ENCODE measurements at regions not wholly inside any gene's neighbourhood (a gene's known extent, or its start where the extent isn't known, plus 50 kb on each side); places are given as distances from the start of the nearest gene placed in this dataset.

DNA sequence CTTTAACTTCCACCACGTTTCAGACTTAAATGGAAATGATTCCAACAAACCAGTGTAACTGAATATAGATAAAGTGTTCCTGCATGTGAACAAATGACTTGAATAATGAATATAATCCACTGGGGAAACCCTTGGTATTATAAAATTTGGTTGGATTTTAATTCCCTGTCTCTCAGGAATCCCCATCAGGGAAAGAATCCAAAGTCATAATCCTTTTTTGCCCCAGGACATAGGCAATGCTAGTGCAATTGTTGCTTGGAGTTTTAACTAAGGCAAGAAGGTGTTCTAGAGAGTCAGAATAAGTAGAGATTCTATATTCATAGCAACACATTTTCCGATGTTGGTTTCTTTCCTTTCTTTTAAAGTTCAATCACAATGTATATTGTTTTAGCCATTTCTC lies 1169.4 kb downstream of the GALC start:
- H3K27me3 Mint-ChIP-seq, result no peaks in the 10 kb centered on the region
- H3K36me3 Mint-ChIP-seq, result no peaks in the 10 kb centered on the region
- no peak overlapping the region for H3K4me3 Mint-ChIP-seq
- no peak overlapping the region for H3K27ac Mint-ChIP-seq
- H3K4me1 Mint-ChIP-seq, result no peaks in the 10 kb centered on the region
- H3K9me3 Mint-ChIP-seq, result peaks cover 5 to 10% (median 7%) of the 10 kb centered on the region in 3 donors

DNA sequence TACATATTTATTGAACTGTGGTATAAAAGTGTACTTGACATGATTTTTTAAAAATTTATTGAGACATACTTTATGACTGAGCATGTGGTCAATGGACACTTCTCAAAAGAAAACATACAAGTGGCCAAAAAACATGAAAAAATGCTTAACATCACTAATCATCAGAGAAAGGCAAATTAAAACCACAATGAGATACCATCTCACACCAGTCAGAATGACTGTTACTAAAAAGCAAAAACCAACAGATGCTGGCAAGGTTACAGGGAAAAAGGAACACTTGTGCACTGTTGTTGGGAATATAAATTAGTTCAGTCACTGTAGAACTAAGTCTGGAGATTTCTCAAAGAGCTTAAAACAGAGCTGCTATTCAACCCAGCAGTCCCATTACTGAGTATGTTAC lies 1177.6 kb downstream of the GALC start:
- H3K4me3 Mint-ChIP-seq, result no peak overlapping the region
- no peaks in the 10 kb centered on the region for H3K4me1 Mint-ChIP-seq
- no peaks in the 10 kb centered on the region for H3K27me3 Mint-ChIP-seq
- no peak overlapping the region for H3K27ac Mint-ChIP-seq
- H3K9me3 Mint-ChIP-seq, result peaks cover 6 to 14% (median 8%) of the 10 kb centered on the region in 3 donors
- no peaks in the 10 kb centered on the region for H3K36me3 Mint-ChIP-seq

DNA sequence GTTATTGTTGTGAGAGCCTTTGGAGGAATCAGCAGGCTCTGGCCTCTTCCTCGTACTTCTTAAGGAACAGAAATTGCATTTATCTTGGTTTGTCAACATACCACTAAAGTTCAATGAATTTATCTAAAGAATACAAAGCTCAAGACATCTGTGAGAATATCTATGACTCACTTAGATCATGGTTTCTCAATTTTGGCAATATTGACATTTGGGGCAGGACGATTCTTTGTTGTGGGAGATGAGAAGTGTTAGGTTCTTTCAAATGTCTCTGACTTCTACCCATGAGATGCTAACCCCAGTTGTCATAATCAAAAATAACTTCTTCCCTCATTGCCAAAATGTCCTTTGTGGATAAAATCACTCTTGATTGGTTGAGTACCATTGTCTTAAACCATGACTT lies 1190.3 kb downstream of the GALC start:
- Mint-ChIP-seq H3K4me3 (no peak overlapping the region), H3K27me3 (no peaks in the 10 kb centered on the region), H3K36me3 (no peaks in the 10 kb centered on the region), H3K27ac (no peak overlapping the region), H3K4me1 (no peaks in the 10 kb centered on the region), H3K9me3 (peaks cover 0 to 5% (median 4%) of the 10 kb centered on the region in 3 donors)

DNA sequence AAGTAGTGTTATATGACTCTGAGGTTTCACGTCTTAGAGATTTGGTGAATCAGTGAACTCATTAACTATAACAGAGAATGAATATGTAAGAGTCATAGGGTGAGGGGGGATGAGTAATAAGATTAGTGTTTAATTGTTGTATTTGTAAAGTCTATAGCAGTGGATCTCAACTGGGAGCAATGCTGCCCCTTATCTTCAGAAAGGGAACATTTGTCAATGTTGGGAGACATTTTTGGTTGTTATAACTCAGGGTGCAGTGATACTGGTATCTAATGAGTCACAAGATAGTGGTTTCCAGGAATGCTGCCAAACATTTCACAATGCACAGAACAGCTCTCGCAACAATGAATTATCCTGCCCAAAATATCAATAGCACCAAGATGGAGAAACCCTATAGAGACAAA lies 1193.7 kb downstream of the GALC start:
- Mint-ChIP-seq H3K36me3 (no peaks in the 10 kb centered on the region), H3K9me3 (peaks cover under 1 to 5% (median 2%) of the 10 kb centered on the region in 3 donors), H3K27ac (no peak overlapping the region), H3K27me3 (no peaks in the 10 kb centered on the region), H3K4me3 (no peak overlapping the region), H3K4me1 (no peaks in the 10 kb centered on the region)

DNA sequence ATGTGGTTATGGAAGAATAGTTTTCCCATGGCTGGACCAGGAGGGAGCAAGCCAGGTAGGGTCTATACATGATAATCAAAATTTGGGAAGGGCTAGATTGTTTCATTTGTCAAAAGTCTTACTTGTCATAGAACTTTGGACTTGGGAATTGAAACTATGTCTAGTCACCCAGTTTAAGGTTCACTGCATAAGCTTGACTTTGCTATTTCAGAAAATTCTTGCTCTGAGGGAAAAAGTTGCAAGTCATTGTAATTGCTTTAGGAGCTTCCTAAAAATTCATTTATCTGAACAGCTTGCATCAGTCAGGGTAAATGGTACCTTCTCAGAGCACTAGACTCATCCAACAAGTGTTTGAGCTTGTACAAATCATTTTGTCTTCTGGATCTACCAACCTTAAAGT lies 1194.7 kb downstream of the GALC start:
- H3K27me3 Mint-ChIP-seq, result no peaks in the 10 kb centered on the region
- H3K9me3 Mint-ChIP-seq, result peaks cover 0 to 5% (median 2%) of the 10 kb centered on the region in 3 donors
- H3K4me3 Mint-ChIP-seq, result no peak overlapping the region
- H3K36me3 Mint-ChIP-seq, result no peaks in the 10 kb centered on the region
- H3K27ac Mint-ChIP-seq, result no peak overlapping the region
- H3K4me1 Mint-ChIP-seq, result no peaks in the 10 kb centered on the region

DNA sequence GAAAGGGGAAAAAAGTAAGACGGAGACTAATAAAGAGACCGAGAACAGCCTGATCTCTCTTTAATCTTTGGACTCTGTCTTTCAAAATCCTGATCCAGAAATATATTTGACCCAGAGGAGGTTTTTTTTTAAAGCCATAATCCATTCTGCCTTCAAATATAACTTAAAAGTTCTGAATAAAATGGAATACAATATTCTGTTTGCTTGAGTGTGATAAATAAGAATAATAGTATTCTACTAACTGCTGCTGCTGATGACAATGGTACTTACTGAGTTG lies 1196.0 kb downstream of the GALC start:
- no peak overlapping the region for H3K4me3 Mint-ChIP-seq
- H3K4me1 Mint-ChIP-seq, result no peaks in the 10 kb centered on the region
- peaks cover 0 to 8% (median 2%) of the 10 kb centered on the region in 3 donors for H3K9me3 Mint-ChIP-seq
- no peak overlapping the region for H3K27ac Mint-ChIP-seq
- H3K36me3 Mint-ChIP-seq, result no peaks in the 10 kb centered on the region
- no peaks in the 10 kb centered on the region for H3K27me3 Mint-ChIP-seq

DNA sequence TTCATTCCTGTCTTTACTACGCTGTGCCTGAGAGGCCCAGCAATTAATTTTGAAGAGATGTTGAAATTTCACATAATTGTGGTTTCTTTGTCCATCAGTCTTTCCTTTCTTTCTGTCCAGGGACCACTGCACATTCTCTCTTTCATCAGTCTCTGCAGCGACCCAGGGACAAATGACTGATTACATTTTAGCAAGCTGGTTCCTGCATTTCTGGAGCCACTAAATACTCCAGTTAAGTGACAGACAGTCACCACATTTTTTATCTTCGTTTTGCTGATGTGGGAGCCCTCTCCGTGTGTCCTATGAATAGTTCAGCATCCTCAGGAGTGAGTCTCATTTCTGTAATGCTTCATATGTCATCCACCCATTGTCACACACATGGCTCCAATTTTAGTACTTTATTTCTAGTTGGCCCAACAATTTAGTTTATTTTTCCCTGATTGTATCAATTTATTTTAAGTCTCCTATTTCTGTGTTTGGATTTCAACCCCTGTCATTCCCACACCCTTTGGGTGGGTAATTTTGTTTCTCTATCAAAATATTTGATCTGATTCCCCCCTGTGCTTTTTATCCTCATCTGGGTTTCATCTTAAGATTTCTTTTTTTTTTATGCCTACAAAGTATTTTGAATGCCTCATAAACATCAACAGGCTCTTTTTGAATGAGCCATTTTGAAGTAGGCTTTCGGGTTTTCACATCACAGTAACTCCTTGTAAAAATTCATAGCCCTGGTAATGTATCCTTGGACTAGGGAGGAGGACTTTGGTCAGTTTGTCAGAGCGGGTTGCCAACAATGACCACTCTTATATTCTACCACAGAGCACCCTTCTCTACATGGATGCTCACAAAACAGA lies 1196.5 kb downstream of the GALC start:
- Mint-ChIP-seq H3K4me1 (no peaks in the 10 kb centered on the region), H3K27me3 (no peaks in the 10 kb centered on the region)

DNA sequence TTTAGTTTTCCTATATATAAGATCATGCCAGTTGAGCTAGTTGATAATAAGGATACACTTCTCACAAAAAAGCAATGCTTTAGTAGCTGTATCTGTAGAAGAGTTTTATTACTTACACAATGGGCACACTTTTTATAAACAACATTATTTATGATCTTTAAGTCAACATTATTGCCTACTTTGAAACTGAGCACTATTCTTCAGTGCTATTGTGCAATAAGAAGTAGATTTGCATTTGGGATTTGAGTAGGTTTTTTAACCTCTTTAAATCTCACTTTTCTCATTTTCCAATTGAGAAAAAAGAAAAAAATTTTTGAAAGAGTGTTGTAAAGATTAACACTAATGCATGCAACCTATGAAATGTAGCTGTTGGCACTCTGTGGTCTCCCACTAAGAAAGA lies 1198.3 kb downstream of the GALC start:
- Mint-ChIP-seq H3K9me3 (peaks cover 2 to 14% (median 2%) of the 10 kb centered on the region in 3 donors), H3K4me3 (no peak overlapping the region), H3K27ac (no peak overlapping the region), H3K36me3 (no peaks in the 10 kb centered on the region), H3K4me1 (no peaks in the 10 kb centered on the region), H3K27me3 (no peaks in the 10 kb centered on the region)

More for the DNA sequence above, 1196.5 kb downstream of the GALC start:
- Mint-ChIP-seq H3K9me3 (peaks cover 0 to 10% (median 2%) of the 10 kb centered on the region in 3 donors), H3K4me3 (no peak overlapping the region), H3K27ac (no peak overlapping the region), H3K36me3 (no peaks in the 10 kb centered on the region)

DNA sequence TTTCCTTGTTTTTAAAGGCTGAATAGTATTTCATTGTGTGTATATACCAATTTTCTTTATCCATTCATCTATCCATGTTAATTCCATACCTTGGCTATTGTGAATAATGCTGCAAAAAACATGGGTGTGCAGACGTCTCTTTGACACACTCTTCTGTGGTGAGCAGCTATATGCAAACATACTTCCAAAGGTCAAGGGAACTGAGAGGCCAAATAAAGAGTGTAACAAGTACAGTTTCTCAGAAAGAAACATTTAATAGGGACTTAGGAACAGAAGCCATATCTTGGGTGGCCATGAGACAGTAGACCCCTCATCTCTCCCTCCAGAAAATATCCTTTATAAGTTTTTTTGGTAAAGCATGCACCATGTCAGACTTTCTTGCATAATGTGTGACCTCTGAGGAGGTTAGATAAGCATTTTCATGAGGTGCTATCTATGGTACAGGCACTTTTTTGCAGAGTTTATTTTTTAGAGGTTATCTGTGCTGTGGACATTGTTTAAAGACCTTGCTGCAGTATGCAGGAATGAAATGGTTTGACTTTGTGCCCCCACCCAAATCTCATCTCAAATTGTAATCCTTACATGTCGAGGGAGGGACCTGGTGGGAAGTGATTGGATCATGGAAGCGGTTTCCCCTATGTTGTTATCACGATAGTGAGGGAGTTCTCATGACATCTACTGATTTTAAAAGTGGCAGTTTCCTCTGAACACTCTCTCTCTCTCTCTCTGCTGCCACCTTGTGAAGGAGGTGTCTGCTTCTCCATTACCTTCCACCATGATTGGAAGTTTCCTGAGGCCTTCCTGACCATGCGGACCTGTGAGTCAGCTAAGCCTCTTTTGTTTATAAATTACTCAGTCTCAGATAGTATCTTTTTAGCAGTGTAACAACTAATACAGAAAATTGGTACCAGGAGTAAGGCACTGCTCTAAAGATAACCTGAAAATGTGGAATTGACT lies 1202.3 kb downstream of the GALC start:
- Mint-ChIP-seq H3K27ac (no peak overlapping the region), H3K4me3 (no peak overlapping the region), H3K27me3 (no peaks in the 10 kb centered on the region), H3K9me3 (peaks cover 2 to 16% (median 10%) of the 10 kb centered on the region in 3 donors), H3K36me3 (no peaks in the 10 kb centered on the region), H3K4me1 (no peaks in the 10 kb centered on the region)

DNA sequence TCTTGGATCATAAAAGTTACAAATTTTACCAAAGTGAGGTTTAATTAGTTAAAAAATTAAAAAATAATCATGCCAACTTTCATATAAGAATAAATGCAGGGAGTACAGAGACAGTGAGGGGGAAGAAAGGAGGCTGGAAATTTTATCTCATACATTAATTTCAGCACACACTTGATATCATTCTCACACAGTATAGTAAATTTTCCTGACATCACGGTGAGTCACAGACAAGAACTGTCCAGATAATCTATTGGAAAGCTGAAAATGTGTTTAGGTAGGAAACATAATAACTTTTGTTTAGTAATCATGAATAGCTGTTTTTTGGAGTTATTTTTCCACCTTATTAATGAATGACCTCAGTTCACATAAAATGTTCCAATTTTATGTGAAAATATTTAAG lies 1204.8 kb downstream of the GALC start:
- Mint-ChIP-seq H3K36me3 (no peaks in the 10 kb centered on the region), H3K4me1 (no peaks in the 10 kb centered on the region), H3K9me3 (peaks cover 2 to 19% (median 13%) of the 10 kb centered on the region in 3 donors), H3K27ac (no peak overlapping the region), H3K27me3 (no peaks in the 10 kb centered on the region), H3K4me3 (no peak overlapping the region)

DNA sequence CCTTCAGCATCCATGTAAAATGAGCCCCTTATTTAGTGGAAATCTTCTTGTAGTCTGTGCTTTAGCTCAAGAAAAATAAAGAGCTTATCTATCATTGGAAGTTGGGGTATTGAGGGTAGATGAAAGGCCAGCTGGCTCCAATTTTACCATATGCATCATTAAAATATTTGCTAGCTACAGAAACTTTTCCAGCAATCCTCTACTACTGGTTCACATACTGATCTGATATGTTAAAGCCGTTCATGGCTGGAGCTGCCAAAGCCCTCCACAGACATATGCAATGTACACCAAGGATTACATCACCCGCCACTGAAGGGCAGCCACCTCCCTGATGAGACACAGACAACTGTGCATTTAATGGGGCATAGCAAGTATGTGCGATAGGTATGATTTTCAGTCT lies 1205.3 kb downstream of the GALC start:
- Mint-ChIP-seq H3K9me3 (peaks cover 3 to 19% (median 16%) of the 10 kb centered on the region in 3 donors), H3K36me3 (no peaks in the 10 kb centered on the region), H3K27me3 (no peaks in the 10 kb centered on the region), H3K4me3 (no peak overlapping the region), H3K4me1 (no peaks in the 10 kb centered on the region), H3K27ac (no peak overlapping the region)

DNA sequence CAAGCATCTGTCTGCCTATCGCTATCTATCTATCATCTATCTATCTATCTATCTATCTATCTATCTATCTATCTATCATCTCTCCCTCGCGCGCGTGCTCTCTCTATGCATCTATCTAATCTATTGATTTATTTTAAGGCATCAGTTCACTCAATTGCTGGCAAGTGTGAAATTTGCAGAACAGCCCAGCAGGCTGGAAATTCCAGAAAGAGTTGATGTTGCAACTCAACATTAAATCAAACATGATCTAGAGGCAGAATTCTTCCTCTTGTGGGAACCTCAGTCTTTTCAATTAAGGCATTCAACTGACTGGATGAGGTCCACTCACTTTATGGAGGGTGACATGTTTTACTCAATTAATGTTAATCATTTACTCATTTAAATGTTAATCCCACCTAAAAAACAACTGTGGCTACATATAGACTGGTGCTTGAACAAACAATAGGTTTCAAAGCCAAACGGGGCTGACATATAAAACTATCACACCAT lies 1210.8 kb downstream of the GALC start:
- no peaks in the 10 kb centered on the region for H3K36me3 Mint-ChIP-seq
- peaks cover 2 to 11% (median 8%) of the 10 kb centered on the region in 3 donors for H3K9me3 Mint-ChIP-seq
- no peak overlapping the region for H3K27ac Mint-ChIP-seq
- no peak overlapping the region for H3K4me3 Mint-ChIP-seq
- no peaks in the 10 kb centered on the region for H3K27me3 Mint-ChIP-seq
- no peaks in the 10 kb centered on the region for H3K4me1 Mint-ChIP-seq

DNA sequence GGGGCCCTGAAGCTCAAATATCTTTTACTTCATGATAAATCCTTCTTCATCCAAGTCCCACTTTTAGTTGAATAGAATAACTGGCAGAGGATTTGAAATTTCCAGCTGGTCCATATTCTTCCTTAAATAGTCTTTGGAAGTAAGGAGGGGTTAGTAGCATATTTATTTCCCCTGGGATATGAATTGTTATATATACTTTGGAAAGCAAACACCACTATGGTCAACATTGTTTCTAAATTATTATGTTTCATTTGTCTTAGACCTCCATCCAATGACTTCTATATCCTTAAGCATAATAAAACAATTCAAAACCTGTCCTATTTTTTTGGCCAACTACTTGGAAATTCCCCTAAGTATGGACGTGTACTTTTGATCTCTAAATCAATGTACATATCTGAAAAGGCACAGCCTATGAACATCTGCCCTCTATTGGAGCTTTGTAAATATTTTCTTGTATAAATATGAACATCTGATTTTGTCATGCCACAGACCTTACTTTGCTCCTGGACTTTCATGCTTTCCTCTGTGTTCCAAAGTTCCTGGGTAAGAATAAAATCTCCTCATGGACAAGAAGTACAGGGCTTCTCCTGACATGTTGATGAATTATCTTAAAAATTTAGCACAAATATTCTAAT lies 1212.0 kb downstream of the GALC start:
- Mint-ChIP-seq H3K27ac (no peak overlapping the region), H3K27me3 (no peaks in the 10 kb centered on the region), H3K4me1 (no peaks in the 10 kb centered on the region), H3K36me3 (no peaks in the 10 kb centered on the region), H3K4me3 (no peak overlapping the region), H3K9me3 (peaks cover 7 to 8% (median 7%) of the 10 kb centered on the region in 3 donors)

DNA sequence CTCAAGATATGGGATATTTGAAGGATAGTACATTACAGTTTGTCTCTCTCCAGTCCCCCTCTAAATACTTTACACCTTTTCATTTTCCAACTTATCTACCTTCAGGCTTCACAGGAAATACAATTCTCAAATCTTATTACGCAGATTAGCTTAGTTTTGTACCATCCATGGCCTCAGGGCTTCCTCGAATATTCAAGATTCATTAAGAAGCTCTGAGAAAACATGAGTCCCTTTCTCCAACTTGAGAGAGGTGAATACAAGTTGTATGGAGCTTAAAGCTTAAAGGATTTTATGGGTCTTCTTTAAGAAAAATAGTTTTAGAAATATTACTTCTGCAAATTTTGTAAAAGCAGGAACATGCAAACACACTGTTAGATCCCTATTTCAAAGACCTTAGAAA lies 1212.5 kb downstream of the GALC start:
- Mint-ChIP-seq H3K27ac (no peak overlapping the region), H3K4me3 (no peak overlapping the region), H3K4me1 (no peaks in the 10 kb centered on the region), H3K36me3 (no peaks in the 10 kb centered on the region), H3K27me3 (no peaks in the 10 kb centered on the region), H3K9me3 (peaks cover 7 to 8% (median 8%) of the 10 kb centered on the region in 3 donors)

DNA sequence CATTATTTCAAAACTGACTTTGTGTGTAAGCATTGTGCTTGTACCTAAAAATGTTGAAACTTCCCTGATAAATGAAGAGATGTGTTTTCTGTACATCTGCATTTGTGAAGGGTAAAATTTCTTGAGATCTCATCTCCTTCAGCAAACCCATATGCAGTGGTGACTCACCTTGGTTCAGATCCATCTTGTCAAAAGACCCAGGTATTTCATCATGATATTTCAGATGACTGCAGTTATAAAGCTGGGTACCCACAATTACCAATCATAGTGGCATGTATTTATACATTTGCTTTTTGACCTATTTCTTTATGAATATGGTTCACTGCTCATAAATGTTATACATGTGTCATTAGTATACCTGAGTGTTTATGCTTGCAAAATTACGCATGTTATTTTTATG lies 1213.6 kb downstream of the GALC start:
- Mint-ChIP-seq H3K9me3 (peaks cover 7 to 11% (median 9%) of the 10 kb centered on the region in 3 donors), H3K4me1 (no peaks in the 10 kb centered on the region), H3K27me3 (no peaks in the 10 kb centered on the region), H3K27ac (no peak overlapping the region), H3K4me3 (no peak overlapping the region), H3K36me3 (no peaks in the 10 kb centered on the region)
